ENCODE measurements at regions not wholly inside any gene's neighbourhood (a gene's known extent, or its start where the extent isn't known, plus 50 kb on each side); places are given as distances from the start of the nearest gene placed in this dataset.

DNA sequence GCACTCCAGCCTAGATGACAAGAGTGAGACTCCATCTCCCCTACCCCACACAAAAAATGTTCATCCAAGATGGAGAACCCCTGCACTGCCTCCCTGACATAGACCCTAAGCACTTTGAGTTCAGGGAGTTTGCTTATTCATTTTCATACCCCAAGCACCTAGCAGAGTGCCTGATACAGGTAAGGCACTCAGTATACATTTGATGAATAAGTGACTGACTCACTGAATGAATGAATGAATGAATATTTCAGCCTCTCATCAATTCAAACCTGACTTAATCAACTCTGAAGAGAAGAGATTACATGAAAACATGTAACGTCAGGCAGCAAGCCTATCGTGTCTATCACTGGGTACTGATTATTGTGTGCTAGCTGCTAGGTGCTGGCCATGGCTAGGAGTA is 121.3 kb upstream of the GADD45A start:
- no peak for DNase-seq

DNA sequence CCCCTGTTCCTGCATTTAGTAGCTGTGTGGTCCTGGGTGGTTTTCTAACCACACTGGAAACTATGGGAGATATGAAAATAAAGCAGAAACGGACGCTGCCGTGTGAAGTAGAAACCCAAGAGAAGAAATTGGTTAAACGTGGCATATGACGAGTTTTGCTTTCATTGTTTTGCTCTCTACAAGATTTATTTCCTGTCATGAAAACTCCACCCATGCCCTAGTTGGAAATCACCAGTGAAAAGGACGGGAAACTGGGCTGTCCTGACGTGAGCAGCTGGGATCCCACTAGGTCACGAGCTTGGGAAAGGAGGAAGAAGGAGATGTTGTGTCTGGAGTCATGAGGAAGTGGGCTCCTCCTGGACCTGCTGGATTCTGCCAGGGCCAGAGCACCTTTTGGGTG is 120.8 kb upstream of the GADD45A start:
- no peak for DNase-seq

DNA sequence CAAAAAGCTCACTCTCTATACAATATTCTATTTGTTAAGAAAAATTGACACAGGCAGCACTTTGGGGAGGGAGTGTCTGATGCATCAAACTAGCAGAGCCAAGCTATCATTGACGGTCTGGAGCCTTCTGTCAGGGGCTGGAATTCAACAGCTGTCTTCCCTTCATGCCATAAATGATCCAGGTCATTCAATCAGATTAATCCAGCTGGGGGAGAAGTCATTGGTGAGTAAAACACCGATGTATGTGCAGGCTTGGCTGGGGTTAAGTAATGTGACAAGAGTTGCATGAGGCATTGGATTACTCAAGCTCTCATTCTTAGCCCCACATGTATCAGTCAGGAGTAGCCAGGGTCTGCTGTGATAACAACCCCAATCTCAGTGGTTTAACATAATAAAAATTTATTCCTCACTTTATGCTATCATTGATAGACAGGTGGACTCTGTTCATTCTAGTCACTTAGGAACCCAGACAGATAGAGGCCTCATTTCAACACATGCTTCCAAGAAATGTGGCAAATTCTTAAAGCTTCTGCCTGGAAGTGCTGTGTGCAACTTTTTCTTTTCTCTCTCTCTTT is 118.1 kb upstream of the GADD45A start:
- no peak for DNase-seq

DNA sequence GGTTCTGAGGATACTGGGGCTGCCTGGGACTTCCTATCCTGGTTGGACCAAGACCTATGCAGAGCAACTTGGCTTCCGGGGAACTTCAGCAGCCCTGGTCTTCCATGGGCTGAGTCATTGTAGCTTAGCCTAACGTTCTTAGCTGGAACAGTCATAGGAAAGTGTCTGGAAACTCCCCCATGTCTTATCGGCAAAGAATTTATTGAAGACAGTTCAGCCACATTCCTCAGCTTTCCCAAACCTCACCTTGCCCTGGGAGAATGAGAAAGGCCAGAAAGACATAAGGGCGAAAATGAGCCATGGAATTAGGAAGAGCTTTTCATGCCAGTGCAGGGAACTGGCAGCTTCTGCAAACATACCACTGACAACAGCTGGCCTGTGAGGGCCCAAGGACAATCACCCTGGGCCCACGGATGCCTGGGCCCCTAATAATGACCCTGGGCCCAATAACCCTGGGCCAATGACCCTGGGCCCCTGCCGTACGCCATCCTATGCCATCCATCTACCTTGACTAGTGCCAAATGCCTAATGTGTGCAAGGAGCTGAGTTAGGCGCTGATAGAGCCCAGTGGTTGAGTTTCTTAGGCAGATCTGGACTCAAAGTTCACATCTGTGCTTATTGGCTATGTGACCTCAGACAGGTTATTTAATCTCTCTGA is 114.4 kb upstream of the GADD45A start:
- DNase-seq, result no peak

DNA sequence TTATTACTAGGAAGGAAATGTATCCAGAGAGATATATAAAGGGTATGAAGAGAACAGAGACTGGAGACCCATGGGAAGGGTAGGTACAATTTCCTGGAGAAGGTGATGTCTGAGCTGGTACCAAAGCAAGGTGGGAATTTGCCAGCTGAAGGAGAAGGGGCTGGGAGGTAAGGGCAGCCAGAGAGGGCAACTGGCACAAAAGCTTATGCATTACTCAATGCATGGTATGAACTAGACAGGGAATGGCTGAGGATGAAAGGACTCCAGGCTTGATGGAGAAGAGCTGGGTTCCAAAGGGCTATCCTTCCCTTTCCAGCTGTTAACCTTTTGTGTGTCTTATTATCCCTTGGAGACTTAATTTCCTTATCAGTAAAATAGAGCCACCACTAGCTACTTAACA is 113.6 kb upstream of the GADD45A start:
- no peak for DNase-seq

DNA sequence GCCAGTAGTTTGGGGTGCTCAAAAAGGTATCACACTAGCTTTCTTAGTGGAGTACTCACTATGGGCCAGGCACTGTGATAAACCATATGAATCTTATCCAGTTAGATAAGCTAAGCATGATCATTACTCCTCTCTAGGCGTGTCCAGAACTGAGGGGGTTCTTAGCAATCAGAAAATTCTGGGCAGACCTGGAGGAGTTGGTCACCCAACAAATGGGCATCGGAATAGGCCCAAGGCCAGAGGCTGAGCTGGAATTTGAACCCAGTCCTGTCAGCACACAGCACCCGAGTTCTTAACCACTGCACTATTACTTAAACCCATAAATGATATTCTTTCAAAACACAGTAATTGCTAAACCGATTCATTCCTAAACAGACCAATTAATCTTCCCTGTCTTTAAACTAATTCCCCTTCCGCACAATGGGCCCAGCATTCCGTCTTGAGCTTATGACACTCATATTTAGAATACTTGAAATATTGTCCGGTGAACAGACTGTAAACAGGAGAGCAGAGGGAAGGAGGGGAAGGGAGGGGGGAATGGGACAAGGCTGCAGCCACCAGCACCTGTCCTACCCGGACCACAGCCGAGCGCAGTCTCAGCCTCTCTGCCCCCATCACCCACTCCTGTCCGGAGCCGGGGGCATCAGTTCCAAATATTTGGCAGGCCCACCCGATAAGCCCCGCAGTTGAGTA is 113.0 kb upstream of the GADD45A start:
- no peak for DNase-seq

DNA sequence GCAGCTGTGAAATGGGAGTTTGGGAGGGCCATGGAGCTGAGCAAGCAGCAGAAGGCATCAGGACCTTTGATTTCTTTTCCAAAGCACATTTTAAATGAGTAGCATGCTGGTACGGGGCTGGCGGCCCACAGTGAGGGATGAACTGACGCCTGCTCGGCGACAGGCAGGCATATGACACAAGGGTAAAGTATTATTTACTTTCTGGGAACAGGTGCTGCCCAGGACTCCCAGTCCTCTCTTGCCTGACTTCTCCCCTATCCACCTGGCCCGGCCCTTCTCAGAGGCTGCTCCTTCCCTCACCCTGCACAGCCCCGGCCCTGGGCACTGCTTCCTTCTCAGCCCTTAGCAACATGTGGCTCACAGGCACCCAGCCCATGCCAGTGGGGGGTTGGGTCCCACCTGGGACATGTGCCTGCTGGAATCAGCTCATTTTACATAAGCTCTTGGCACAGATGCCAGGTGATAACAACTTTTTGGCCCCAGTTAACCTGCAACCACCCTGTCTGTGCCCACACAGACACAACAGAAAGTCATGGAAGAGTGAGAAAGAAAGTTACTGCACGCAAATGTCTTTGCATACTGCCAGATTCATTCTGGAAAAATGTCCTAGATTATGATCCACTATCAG is 112.3 kb upstream of the GADD45A start:
- DNase-seq, result no peak

DNA sequence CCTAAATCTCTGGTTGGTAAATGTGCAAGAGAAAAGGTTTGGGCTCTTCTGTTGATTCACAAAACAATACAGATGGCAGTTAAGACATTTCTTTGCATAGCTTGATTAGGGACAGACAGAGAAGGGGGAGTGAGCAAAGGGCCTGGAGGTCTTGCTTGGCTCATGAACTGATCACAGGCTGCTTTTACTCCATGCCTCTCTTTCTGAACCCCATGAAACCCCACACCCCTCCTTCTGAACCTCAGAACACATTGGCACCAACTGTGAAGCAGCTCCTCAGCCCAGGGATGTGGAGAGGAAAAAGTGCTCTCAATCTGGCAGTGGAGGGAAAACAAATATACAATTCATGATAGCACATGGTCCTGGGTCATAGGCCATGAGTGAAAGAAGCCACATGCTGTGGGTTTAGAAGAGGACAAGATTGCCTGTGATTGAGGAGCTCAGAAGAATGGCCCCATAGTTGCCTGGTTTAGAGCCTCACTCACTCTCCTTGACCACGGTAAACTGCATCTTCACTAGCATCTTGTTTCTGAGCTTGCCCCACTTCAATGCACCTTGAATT is 111.6 kb upstream of the GADD45A start:
- DNase-seq, result no peak

DNA sequence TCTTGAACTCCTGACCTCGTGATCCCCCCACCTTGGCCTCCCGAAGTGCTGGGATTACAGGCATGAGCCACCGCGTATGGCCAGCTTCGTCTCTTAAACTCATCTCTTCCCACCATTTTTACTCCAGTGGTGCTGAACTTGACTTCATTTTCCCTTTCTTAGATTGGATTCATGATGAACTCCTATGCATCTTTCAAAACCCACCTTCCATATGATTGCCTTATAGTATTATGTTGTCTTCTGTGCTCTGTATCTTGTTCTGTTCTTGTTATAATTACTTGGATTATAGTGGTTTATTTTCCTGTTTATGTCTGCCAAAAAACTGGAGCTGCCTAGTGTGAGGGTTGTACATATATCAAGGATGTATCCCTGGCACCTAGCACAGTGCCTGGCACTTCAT is 110.8 kb upstream of the GADD45A start:
- DNase-seq, result no peak

DNA sequence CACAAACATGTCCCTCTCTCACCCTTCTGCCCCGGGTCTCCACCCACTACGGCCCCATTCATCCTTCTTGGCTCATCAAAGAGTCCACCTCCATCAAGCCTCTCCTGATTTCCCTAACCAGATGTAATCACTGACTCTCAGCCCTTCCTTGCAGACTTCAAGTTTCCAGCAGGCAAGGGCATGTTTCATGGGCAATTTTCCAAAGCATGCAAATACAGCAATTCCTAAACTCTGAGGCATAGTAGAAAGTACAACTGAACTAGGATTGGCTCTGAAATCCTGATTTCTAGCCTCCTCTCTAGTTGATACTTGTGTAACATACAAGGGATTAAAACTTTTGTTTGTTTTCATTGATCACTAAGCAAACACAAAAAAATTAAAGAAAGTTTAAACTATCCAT is 109.1 kb upstream of the GADD45A start:
- no peak for DNase-seq

DNA sequence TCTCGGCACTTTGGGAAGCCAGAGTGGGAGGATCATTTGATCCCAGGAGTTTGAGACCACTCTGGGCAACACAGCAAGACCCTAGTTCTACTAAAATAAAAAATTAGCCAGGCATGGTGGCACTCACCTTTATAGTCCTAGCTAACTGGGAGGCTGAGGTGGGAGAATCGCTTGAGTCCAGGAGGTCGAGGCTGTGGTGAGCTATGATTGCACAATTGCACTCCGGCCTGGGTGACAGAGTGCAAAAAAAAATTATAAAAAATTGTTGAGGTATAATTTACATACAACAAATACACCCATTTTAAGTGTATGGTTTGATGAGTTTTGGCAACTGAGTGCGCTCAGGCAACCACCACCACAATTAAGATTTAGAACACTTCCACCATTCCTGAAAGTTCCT is 108.5 kb upstream of the GADD45A start:
- DNase-seq, result no peak

DNA sequence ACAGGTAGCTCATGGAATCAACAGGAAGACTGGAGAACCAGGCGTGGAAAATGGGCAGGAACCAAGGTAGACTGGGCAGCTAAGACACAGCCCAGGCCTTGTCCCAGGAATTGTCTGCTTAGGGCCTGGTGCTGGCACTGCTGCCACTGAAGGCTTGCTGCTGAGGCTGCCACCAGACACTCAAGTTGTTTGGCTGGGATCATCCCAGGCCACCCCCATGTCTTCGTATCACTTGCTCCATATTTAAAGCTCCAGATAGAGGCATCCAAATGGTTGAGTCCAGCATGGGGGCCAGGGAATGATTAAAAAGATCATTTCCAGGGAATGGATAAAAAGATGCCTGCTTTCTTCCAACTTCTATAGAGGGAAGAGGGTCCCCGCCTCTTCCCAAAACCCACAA is 107.4 kb upstream of the GADD45A start:
- DNase-seq, result no peak

DNA sequence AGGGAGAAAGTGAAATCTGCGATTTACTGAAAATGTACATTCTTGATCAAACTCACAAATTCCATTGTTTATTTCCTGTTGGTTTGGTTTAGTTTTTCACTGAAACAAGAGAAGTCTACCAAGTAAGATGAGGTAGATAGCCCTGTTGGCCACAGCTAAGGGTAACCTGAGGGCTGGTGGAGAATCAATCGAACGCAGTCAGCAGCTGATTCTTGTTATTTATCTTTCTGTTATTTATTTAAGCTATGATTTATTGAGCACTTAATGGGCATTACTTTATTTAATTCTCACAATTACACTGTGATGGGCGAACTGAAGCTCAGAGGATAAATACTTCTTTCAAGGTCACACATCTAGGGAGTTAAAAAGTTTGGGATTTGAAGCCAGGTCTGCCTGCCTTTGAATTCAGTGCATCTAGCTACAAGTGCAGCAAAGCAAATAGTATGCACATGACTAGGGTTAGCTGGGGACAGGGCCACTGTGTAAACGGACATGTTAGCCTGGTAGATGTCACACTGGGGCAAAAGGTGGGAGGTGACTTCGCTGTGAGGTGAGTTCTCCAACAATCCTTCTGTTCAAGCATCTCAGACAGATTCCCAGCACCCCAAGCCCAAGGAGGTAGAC is 106.5 kb upstream of the GADD45A start:
- no peak for DNase-seq

DNA sequence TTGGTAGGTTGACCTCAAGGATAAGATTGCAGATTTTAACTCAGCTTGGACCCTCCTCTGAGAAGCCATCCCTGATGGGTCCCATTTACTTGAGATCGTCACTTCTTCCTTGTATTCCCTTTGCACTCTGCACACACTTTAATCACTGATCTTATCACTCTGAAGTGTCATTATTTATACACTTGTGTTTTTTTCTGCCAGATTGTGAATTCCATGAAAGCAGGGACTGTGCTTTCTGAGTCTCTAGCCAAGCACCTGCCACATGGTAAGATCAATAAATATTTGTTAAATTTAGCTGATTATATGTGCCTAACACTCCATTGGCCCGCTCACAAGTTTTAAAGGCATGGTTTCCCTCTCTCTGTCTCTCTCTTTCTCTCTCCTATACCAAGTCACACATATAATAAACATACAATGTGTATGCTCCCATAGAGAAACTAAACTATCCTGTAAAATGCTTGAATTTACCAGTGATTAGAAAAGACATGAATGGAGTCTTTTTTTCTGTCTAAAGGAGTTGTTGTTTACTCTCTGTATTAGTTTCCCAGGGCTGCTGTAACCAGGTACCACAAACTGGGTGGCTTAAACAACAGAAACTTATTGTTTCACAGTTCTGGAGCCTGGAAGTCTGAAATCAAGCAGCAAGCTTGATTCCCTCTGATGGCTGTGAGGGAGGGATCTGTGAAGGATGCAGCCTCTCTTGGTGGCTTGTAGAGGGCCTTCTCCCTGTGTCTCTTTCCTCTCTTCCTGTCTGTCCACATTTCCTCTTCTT is 105.2 kb upstream of the GADD45A start:
- DNase-seq, result no peak

DNA sequence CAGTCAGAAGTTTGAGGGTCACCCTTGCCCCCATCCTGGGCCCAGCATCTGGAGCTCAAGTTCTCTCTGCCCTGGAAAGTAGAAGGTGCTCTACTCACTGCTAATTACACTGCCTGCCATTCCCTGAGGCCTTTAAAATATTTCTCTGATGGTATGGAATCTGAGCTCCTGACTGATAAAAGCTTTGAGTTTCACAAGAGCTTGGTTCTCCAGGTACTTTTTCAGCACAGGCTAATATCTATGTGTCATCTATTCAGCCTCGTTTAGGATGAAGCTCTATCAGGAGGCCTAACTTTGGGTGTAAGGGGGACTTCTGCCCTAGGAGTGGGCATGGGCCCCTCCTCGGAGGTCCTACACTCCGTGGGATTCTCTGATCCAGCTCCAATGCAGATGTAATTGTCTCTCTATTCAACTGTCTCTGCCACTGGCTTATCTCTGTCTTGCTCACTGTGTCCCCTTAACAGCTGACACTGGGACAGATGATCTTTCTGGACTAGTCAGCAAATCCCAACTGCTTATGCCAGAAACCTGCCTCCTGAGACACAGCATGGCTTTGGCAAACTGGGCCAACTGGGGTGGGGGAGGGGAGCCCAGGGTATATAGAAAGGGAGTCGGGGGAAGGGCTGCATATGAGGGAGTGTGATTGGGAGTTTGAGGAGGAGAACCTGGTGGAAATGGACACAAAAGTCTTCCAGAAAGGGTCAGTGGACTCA is 104.2 kb upstream of the GADD45A start:
- no peak for DNase-seq

DNA sequence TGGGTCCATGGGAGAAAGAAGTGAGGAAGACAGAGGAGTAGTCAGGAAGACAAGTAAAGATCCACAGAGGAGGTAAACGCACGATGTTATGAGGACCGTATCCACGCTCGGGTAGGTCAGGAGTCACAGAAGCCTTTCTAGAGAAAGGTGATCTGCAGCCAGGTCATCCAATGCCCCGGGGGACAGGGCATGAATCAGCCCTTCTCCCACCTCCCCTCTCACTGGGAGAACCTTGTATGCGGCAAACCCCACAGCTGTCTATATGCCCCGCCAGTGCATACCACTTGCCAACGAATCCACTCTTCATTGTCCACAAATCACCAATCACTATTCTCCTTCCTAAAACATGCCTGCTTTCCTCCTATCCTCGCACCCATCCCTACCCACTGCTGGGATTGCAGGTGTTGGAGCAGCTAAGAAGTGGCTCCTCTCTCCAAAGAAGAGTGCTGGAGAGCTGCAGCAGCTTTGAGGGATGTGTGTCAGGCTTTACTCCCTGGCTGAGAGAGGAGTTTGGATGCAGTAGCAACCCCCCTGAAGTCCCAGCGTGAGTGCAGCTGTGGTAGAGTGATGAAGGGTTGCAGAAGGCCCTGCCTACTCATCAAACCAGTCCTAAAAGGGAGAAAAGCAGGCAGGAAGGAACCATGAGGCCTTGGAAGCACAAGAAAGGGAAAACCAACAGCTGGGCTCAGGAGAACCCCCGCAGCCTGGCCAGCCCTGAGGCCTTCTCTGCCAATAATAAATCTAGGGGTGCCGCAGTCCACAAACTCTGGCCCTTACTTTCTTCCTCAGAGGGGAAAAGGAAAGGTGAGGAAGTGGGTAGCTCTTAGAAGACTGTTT is 102.2 kb upstream of the GADD45A start:
- DNase-seq, result no peak

DNA sequence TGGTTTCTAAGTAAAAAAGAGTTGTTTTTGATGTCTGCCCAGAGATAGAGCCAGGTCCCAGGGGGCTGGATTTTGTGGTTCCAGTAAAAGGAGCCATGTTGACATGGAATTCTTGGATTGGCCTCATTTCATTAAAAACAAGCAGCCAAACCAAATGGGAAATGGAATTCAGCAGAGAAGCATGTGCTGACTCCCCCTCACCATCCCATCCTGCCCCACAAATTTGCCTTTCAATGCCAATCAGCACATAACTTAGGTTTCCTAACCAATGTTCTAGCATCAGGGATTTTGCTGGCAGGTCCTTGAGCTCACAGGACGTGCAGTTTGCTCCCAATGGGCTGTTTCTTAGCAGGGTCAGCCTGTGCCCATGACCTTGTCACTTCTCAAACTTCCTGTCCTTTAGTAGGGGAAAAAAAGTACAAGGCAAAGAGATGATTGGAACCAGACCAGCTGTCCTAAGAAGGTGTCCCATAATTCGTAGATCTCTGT is 101.5 kb upstream of the GADD45A start:
- no peak for DNase-seq

DNA sequence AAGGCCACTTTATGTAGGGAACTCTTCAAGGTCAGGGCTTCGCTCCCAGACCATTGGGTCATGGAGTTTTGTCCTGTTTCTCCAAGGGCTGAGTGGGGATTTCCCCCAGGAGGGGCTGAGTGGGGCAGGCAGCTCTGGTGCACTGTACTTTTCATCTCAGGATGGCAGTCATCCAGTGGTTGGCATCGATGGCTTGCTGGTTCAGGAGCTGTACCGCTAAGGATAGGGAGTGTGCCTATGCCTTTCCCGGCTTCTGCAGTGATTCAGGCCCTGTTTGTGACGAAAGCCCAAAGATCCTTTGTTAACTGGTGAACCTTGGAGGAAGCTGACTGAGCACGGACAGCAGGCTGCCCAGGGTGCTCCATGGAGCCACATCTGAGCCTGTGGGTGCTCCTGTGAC is 100.1 kb upstream of the GADD45A start:
- no peak for DNase-seq

DNA sequence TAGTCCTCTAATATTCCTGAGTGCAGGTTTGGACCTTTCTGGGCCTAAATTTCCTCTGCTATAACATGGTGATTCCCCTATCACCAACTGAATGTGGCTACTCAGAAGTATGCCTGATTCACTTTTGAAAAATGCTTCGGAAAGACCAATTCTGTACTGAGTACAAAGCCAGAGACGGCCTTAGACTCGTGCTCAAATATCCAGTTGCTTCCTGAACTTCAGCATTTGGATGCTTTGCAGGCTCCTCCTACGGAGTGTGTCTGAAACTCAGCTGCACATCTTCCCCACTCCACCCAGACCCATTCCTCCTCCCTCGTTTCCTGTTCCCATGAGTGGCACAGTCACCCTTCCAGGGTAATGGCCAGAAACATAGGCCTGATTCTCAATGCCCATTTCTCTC is 98.4 kb upstream of the GADD45A start:
- DNase-seq, result no peak

DNA sequence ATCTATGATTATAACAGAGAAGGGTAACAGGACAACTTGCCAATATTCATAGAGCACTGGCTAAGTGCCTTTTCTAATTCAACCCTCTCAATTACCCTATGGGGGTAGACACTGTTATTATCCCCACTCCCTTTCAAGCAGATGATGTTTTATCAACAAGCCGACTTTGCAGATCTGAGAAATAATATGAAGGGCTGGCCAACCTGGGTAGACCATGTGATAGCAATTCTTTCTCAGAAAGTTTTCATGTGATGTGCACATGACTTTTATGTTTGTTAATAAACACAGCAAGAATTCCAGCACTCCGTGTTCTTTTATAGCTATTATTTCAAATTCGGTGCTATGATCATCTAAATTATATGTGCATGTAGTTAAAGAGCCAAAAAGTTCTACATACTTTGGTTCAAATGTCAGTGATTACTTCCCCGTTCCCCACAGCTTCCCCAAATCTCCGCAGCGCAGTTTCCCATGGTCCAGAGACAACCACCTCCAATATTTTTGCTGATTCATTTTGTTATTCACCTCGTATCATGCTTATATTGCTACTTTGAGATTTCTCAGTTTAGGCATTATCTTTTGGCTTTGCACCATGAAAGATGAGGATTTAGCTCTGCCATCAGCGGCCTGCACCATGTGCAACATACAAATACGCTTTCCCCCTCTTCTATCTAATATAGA is 96.7 kb upstream of the GADD45A start:
- no peak for DNase-seq
